ENCODE measurements at regions not wholly inside any gene's neighbourhood (a gene's known extent, or its start where the extent isn't known, plus 50 kb on each side); places are given as distances from the start of the nearest gene placed in this dataset.
A peak's percentile ranks its signal among the peaks of the same experiment; 100 is the strongest.
"Not testable (repeated sequence)": the region's sequence is repeated elsewhere in the genome, so short reads cannot be mapped to it uniquely, and the experiment has no call there.

GRCh38 chr10:117457932-117458331, 82.7 kb upstream of the PDZD8 start:
- no peak for DNase-seq (ENCODE audit: low spot score)

DNA sequence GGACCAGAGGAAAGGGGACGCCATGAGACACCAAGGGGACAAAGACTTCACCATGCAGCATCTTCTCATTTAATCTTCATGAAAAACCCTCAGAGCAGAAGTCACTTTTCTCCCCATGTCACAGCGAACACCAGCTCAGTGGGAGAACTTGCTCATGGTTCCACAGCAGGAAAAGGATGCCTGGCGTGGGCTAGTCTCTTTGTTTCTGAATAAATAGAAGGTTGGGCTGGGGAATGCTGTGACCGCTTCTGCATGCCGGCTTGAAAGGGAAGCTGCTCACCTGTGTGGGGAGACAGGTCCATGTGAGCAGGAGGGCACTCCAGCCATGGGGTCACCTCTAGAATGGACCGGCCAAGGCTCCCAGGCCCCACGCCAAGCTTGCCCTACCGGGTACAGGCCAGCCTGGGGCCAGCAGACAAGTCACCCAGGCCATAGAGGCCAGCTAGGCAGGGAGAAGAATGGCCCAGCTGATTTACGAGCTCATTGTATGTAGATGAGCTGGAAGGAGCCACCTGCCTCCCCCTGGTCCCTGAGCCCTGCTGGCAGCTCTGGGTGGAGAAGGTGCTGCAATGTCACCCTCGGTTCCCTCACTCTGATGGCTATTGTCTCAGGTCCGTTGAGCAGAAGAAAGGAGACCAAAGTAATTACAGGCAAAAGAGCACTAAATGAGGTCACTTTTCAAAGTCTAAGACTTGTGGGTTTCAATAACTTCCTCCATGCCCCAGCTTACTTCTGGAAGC, 82.0 kb upstream of the PDZD8 start:
- DNase-seq (ENCODE audit: low spot score): no peak

GRCh38 chr10:117455346-117455745, 80.1 kb upstream of the PDZD8 start:
- no peak for DNase-seq (ENCODE audit: low spot score)

GRCh38 chr10:117454502-117454901, 79.3 kb upstream of the PDZD8 start:
- DNase-seq (ENCODE audit: low spot score): no peak

DNA sequence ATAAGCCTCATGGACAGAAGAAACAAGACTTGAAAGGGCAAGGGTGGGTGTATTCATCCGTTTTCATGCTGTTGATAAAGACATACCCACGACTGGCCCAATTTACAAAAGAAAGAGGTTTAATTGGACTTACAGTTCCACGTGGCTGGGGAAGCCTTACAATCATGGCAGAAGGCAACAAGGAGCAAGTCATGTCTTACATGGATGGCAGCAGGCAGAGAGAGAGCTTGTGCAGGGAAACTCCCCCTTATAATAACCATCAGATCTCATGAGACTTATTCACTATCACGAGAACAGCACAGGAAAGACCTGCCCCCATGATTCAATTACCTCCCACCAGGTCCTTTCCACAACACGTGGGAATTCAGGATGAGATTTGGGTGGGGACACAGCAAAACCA, 78.2 kb upstream of the PDZD8 start:
- DNase-seq (ENCODE audit: low spot score): not testable (repeated sequence)

- no peak for DNase-seq (ENCODE audit: low spot score)
Observed at GRCh38 chr10:117450940-117451339, 75.7 kb upstream of the PDZD8 start.

DNA sequence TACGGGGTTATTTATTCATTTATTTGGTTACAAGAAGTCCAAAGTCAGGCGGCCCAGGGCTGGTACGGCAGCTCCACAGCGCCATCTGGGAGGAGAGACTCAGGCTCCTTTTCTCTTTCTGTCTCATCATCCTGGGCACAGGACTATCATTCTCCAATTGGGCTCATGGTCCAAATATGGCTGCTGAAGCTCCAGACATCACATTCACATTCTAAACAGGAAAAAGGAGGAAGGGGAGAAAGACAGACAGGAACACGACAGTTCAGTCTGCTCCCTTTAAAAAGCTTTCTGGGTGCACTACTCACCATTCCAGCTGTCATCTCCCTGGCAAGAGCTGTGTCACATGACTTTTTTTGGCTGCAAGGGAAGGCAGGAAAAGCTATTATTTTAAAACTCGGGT, 74.4 kb upstream of the PDZD8 start:
- DNase-seq (ENCODE audit: low spot score): no peak

GRCh38 chr10:117448802-117449201, 73.6 kb upstream of the PDZD8 start:
- DNase-seq (ENCODE audit: low spot score): no peak

DNA sequence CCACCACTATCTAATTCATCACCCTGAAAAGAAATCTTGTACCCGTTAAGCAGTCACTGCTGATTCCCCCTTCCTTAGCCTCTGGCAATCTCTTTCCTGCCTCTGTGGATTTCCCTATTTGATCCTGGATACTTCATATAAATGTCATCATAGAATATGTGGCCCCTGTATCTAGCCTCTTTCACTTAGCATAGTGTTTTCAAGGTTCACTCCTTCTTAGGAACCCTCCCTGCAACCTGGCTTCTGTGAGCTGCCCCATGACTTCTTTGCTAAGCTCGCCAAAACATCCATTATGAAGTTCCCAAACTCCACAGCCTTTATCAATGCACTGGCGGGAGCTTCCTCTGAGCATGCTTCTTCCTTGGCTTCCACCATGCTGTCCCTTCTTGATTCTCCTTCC, 70.8 kb upstream of the PDZD8 start:
- DNase-seq (ENCODE audit: low spot score): no peak

DNA sequence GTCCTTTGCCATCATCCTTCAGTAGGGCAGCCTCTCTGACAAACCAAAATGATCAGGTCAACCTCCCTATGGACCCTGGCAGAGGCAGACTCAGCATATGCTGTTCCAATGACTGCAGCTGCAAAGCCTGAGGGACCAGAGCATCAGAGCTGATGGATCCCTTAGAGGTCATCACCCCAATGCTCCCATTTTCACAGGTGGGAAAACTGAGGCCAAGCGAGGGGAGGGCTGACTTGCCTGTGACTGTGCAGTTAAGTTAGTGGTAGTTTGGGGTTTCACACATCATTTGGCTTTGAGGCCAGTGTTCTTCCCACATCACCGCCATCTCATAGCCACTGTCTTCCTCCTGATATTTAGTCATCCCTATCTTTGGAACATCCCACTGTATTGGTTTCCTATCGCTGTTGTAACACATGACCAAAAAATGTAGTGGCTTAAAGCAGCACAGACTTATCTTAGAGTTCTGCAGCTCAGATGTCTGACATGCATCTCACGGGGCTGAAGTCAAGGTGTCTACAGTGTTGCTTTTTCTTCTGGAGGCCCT, 69.3 kb upstream of the PDZD8 start:
- no peak for DNase-seq (ENCODE audit: low spot score)

GRCh38 chr10:117443686-117444041, 68.4 kb upstream of the PDZD8 start:
- DNase-seq (ENCODE audit: low spot score): no peak

GRCh38 chr10:117442944-117443685, 67.9 kb upstream of the PDZD8 start:
- DNase-seq (ENCODE audit: low spot score): peak; percentile 31

GRCh38 chr10:117442521-117442920, 67.3 kb upstream of the PDZD8 start:
- no peak for DNase-seq (ENCODE audit: low spot score)

- DNase-seq (ENCODE audit: low spot score): no peak
Observed at GRCh38 chr10:117441812-117442443, 66.7 kb upstream of the PDZD8 start.

DNA sequence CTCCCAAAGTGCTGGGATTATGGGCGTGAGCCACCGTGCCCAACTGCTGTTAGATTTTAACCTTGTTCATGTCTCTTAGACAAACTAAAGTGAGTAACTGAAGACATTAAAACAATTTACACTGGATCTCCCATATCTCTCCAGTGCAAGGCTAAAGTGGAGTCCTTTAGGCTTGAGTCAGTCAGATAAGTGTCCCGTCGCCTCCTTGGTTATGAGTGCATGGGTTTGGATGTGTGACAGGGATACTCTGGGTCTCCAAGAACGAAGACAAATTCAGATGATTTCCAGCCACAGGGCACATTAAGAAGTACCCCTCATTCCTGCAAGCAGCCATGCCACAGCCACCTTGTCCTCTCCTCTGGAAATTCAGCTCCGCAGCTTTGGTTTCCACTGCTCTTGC, 66.1 kb upstream of the PDZD8 start:
- no peak for DNase-seq (ENCODE audit: low spot score)

DNA sequence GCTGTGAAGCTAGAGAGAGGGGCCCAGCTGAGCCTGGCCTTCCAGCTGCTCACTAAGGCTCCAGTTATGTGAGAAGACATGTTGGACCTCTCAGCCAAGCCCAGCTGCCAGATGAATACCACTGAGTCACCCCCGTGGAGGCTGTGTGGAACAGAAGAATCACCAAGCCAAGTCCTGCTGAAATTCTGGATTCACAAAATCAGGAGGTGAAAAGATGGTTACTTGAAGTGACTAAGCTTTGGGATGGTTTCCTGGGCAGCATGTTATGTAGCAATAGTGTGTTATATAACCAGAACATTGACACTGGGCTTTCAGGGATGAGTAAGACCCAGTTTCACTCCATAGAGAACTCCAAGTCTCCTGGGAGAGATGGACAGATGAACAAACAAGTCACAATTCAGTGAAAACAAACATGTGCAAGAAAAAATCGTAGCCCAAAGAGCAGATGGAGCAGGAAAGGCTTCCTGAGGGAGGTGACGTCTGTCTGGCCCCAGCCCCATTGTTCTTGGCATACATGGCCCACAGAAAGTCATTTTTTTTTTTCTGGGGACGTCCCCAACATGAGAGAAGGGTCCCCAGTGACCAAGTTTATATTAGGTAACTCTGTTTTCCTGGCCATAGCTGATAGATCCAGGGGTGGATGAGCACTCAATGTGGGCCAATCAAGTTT, 64.1 kb upstream of the PDZD8 start:
- no peak for DNase-seq (ENCODE audit: low spot score)

- no peak for DNase-seq (ENCODE audit: low spot score)
Observed at GRCh38 chr10:117432866-117433265, 57.6 kb upstream of the PDZD8 start.

DNA sequence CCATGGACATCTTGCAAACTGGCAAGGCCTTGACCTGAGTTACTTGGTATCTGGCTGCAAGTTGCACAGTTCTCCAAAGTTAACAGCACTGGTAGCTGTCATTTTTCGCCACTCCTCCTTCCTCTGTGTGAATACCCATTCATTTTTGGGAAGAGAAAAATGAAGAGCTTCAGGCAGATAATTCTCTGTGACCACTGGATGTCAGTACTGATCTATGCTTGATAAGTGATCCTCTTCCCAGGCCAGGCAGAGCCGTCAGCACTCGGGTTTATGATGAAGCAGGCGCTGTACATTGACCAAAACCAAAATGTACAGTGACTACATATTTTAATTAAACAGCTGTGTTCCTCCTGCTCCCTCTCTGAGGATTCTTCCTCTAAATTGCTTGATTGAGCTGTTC, 55.9 kb upstream of the PDZD8 start:
- no peak for DNase-seq (ENCODE audit: low spot score)

DNA sequence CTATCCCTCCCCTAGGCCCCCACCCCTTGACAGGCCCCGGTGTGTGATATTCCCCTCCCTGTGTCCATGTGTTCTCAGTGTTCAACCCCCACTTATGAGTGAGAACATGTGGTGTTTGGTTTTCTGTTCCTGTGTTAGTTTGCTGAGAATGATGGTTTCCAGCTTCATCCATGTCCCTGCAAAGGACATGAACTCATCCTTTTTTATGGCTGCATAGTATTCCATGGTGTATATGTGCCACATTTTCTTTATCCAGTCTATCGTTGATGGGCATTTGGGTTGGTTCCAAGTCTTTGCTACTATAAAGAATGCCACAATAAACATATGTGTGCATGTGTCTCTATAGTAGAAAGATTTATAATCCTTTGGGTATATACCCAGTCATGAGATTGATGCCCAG, 55.3 kb upstream of the PDZD8 start:
- DNase-seq (ENCODE audit: low spot score): not testable (repeated sequence)

DNA sequence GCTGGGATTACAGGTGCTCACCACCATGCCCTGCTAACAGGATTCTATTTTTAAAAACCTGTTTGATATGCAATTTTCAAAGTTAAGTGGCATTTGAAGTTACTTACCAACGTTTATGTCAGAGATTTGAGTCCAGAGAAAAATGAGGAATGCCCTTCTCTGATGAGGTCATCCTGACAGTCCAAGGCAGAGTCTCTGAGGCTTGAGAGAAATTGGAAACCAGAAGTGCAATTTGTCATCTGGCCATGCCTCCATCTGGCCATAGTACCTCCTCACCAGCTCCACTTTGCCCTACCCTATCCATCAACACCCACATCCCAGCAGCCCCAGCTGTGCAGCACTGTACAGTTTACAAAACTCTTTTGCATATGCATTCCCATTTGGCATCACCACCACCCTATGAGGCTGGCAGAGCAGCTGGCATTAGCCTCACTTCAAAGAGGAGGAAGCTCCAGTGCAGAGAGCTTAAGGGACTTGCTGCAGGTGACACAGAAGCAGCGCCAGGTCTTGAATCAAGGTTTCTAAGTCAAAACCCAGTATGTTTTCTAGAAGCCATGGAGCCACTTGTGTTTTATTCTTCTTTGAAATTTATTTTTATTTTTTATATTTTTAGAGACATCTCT, 54.5 kb upstream of the PDZD8 start:
- no peak for DNase-seq (ENCODE audit: low spot score)

GRCh38 chr10:117427356-117427755, 52.1 kb upstream of the PDZD8 start:
- no peak for DNase-seq (ENCODE audit: low spot score)

DNA sequence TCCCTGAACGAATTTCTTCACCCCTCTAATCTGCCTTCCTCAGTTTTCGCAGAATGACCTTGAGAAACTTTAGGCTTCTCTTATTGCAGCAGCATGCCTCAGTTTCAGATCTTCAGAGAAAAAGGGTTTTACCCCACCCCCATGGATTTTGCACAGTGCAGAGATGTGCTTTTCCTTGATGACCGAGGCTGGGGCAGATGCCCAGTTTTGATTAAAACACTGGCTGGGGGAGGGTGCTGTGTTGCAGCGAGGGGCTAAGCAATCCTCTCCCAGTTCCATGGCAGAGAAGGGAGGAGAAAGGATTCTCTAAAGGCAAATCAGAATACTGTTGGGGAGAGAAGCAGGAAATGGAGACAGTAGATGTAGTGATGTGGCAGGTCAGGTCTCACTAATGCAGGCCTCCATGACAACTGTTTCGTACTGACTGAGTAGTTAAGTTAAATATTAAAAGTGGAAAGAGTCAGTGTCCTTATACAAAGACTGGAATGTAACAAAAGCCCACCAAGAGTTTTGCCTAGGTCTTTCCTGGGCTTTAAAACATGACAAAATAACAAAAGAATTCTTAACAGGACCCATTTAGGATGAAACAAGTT, 50.8 kb upstream of the PDZD8 start:
- no peak for DNase-seq (ENCODE audit: low spot score)
